ENCODE measurements at regions not wholly inside any gene's neighbourhood (a gene's known extent, or its start where the extent isn't known, plus 50 kb on each side); places are given as distances from the start of the nearest gene placed in this dataset.

DNA sequence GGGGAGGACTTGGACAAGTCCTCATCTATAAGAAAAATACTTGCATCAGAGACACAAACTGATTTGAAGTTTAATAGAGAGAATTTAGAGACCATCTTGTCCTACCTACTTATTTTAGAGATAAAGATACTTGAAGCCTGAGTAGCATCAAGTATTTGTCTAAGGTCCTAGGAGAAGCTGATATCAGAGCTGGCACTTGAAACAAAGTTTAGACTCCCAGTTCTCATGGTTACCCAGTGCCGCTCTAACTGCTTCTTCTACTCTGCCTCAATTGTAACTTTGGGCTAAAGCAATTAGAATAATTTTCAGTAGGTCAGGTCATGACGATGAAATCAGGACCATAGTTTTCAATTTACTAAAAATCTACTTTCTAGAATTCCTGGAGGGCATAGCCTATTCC is 123.9 kb upstream of the CADPS start:
- Histone ChIP-seq H2AK5ac (ENCODE audit: low read depth, low read length) (no peak overlapping the region), H3K9ac (replicated peaks in 1 of 4; ENCODE audit: extremely low read depth in 1 of 4, low read depth in 3 of 4, low read length in 3 of 4) (no peak overlapping the region), H4K5ac (ENCODE audit: insufficient read length, low read depth, low read length) (no peak overlapping the region), H3K27ac (ENCODE audit: low read depth, low read length) (no peak overlapping the region), H3K4ac (replicated peaks; ENCODE audit: insufficient read length, low read depth, low read length) (no peak overlapping the region), H3K18ac (ENCODE audit: extremely low read depth, low read length) (no peak overlapping the region), H3K79me2 (ENCODE audit: control insufficient read depth in 1 of 2, insufficient read depth in 2 of 2, low read length in 2 of 2) (no peaks in the 10 kb centered on the region), H3K9me3 (ENCODE audit: insufficient read depth in 2 of 2, low read depth in 1 of 2, low read length in 1 of 2) (peaks cover 5 to 11% of the 10 kb centered on the region in 2 experiments; a peak in 3 of 4 replicates), H3K4me3 (ENCODE audit: extremely low read depth in 1 of 4, insufficient read depth in 2 of 4, low read depth in 3 of 4, low read length in 4 of 4) (no peak overlapping the region), H3K4me2 (ENCODE audit: insufficient read depth in 1 of 2, low read depth in 2 of 2, low read length in 2 of 2) (no peak overlapping the region), H2BK12ac (ENCODE audit: low read depth, low read length) (no peak overlapping the region), H3K23me2 (ENCODE audit: low read depth, low read length) (no peaks in the 10 kb centered on the region), H4K91ac (replicated peaks; ENCODE audit: insufficient read length, low read length) (no peak overlapping the region), H3K79me1 (ENCODE audit: low read depth, low read length) (no peaks in the 10 kb centered on the region), H2BK120ac (replicated peaks; ENCODE audit: low read depth, low read length) (no peak overlapping the region), H4K20me1 (replicated peaks in 1 of 2; ENCODE audit: control insufficient read depth in 1 of 2, insufficient read depth in 2 of 2, low read length in 2 of 2) (peaks cover 2 to 3% of the 10 kb centered on the region in 2 experiments), H3K36me3 (ENCODE audit: control insufficient read depth in 2 of 4, insufficient read depth in 4 of 4, low read length in 3 of 4) (peaks cover 0 to 24% (median 8%) of the 10 kb centered on the region in 4 experiments; a peak in 4 of 8 replicates), H2AFZ (ENCODE audit: low read length) (no peak overlapping the region), H2BK5ac (ENCODE audit: low read depth, low read length) (no peak overlapping the region), H3K56ac (replicated peaks; ENCODE audit: insufficient read length, low read depth, low read length) (no peak overlapping the region), H2BK20ac (ENCODE audit: low read length) (no peak overlapping the region), H2BK15ac (ENCODE audit: low read length) (no peak overlapping the region), H3K14ac (ENCODE audit: insufficient read length) (no peak overlapping the region), H4K8ac (ENCODE audit: extremely low read depth, insufficient read depth, low read length) (no peak overlapping the region), H3K23ac (ENCODE audit: insufficient read length) (no peak overlapping the region), H3K4me1 (replicated peaks in 1 of 4; ENCODE audit: control insufficient read depth in 3 of 4, insufficient read depth in 4 of 4, low read length in 3 of 4) (peaks cover 2 to 10% (median 6%) of the 10 kb centered on the region in 4 experiments; a peak in 6 of 7 replicates), H3K27me3 (replicated peaks in 1 of 4; ENCODE audit: control insufficient read depth in 3 of 4, extremely low read depth in 1 of 4, insufficient read depth in 3 of 4, low read length in 3 of 4) (peaks cover 0 to 1% (median 0%) of the 10 kb centered on the region in 4 experiments; a peak in 1 of 7 replicates)
- FAIRE-seq (no peak), DNase-seq (ENCODE audit: low read depth in 1 of 2, low spot score in 2 of 2) (no peak)
- no peak for TF ChIP-seq JUN (IDR thresholded peaks at IDR 0.05; ENCODE audit: low read depth, low read length)
- TF ChIP-seq SIRT6 (IDR thresholded peaks at IDR 0.05; ENCODE audit: low read length), result no peak
- TF ChIP-seq, protein P1, sequence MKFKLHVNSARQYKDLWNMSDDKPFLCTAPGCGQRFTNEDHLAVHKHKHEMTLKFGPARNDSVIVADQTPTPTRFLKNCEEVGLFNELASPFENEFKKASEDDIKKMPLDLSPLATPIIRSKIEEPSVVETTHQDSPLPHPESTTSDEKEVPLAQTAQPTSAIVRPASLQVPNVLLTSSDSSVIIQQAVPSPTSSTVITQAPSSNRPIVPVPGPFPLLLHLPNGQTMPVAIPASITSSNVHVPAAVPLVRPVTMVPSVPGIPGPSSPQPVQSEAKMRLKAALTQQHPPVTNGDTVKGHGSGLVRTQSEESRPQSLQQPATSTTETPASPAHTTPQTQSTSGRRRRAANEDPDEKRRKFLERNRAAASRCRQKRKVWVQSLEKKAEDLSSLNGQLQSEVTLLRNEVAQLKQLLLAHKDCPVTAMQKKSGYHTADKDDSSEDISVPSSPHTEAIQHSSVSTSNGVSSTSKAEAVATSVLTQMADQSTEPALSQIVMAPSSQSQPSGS (IDR thresholded peaks at IDR 0.05; ENCODE audit: low read length), result no peak
- no peak for TF ChIP-seq CHD2 (IDR thresholded peaks at IDR 0.05; ENCODE audit: low read length)
- TF ChIP-seq SIX5 (IDR thresholded peaks at IDR 0.05; ENCODE audit: low read depth, low read length), result no peak
- TF ChIP-seq, protein P2, sequence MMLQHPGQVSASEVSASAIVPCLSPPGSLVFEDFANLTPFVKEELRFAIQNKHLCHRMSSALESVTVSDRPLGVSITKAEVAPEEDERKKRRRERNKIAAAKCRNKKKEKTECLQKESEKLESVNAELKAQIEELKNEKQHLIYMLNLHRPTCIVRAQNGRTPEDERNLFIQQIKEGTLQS (IDR thresholded peaks at IDR 0.05; ENCODE audit: insufficient read depth, low read depth, low read length), result no peak
- ChIA-PET CTCF (ENCODE audit: partially characterized antibody) (interaction anchor here (1.0 to 2.2 kb wide), 2 partner anchors 14 to 126 kb away, joined by 3 to 5 read pairs; no protein-coding TSS in a partner anchor), POLR2A (ENCODE audit: partially characterized antibody) (interaction anchor here (0.9 to 3.0 kb wide), 4 partner anchors 8 to 90 kb away, joined by 3 to 9 read pairs (median 3); no protein-coding TSS in a partner anchor)
- 50% methylated on average over 2 of the region's 2 CpGs; no CpG with 5 or more reads in 1 of the 2 experiments for WGBS, 2 experiments (ENCODE audit: extremely low coverage in 1 of 2, insufficient coverage in 1 of 2, insufficient read length in 1 of 2, insufficient replicate concordance in 2 of 2, low coverage in 1 of 2, low lambda C conversion rate in 2 of 2, missing lambda C conversion rate in 1 of 2)
